GM21360 (cell line): ENCODE measurements at regions not wholly inside any gene's neighbourhood (a gene's known extent, or its start where the extent isn't known, plus 50 kb on each side); places are given as distances from the start of the nearest gene placed in this dataset.

Experiments
- ATAC-seq: cut with Tn5 transposase; IDR thresholded peaks from one replicate; pipeline ENCODE4 v1.9.1; 2021; ENCODE audit warnings: mild to moderate bottlenecking, moderate library complexity; ENCODE audit not compliant: unreplicated experiment

GRCh38 chr5:120217001-120217400, 247.1 kb upstream of the PRR16 start:
- ATAC-seq: no peak

GRCh38 chr5:120219988-120220387, 244.1 kb upstream of the PRR16 start:
- ATAC-seq: no peak

- no peak for ATAC-seq
Measured at GRCh38 chr5:120225524-120225923, 238.6 kb upstream of the PRR16 start.

GRCh38 chr5:120228262-120229031, 235.7 kb upstream of the PRR16 start:
- peak; percentile 66 for ATAC-seq

GRCh38 chr5:120229036-120229435, 235.1 kb upstream of the PRR16 start:
- ATAC-seq: peak; percentile 27

GRCh38 chr5:120231563-120231962, 232.5 kb upstream of the PRR16 start:
- ATAC-seq: no peak

- ATAC-seq: peak; percentile 63
Measured at GRCh38 chr5:120236360-120236759, 227.7 kb upstream of the PRR16 start.

GRCh38 chr5:120239086-120239485, 225.0 kb upstream of the PRR16 start:
- no peak for ATAC-seq

- no peak for ATAC-seq
Measured at GRCh38 chr5:120240706-120241105, 223.4 kb upstream of the PRR16 start.

- ATAC-seq: no peak
Measured at GRCh38 chr5:120241400-120241799, 222.7 kb upstream of the PRR16 start.

- ATAC-seq: no peak
Measured at GRCh38 chr5:120251898-120252297, 212.2 kb upstream of the PRR16 start.

- no peak for ATAC-seq
Measured at GRCh38 chr5:120252839-120253238, 211.3 kb upstream of the PRR16 start.

GRCh38 chr5:120254385-120254784, 209.7 kb upstream of the PRR16 start:
- no peak for ATAC-seq

- ATAC-seq: no peak
Measured at GRCh38 chr5:120255214-120255613, 208.9 kb upstream of the PRR16 start.

- no peak for ATAC-seq
Measured at GRCh38 chr5:120256376-120256775, 207.7 kb upstream of the PRR16 start.

- no peak for ATAC-seq
Measured at GRCh38 chr5:120257358-120257971, 206.6 kb upstream of the PRR16 start.

GRCh38 chr5:120258123-120258522, 206.0 kb upstream of the PRR16 start:
- peak; percentile 75 for ATAC-seq

GRCh38 chr5:120260651-120261050, 203.4 kb upstream of the PRR16 start:
- no peak for ATAC-seq

- no peak for ATAC-seq
Measured at GRCh38 chr5:120270498-120270897, 193.6 kb upstream of the PRR16 start.

- ATAC-seq: no peak
Measured at GRCh38 chr5:120293796-120294195, 170.3 kb upstream of the PRR16 start.

- ATAC-seq: no peak
Measured at GRCh38 chr5:120297616-120298015, 166.5 kb upstream of the PRR16 start.

- ATAC-seq: no peak
Measured at GRCh38 chr5:120298981-120299380, 165.1 kb upstream of the PRR16 start.

GRCh38 chr5:120304663-120305062, 159.4 kb upstream of the PRR16 start:
- no peak for ATAC-seq
